SK-N-SH (cell line): ENCODE measurements at regions not wholly inside any gene's neighbourhood (a gene's known extent, or its start where the extent isn't known, plus 50 kb on each side); places are given as distances from the start of the nearest gene placed in this dataset.

Experiments
- CTCF ChIP-seq: fragments of 200-600 bp; sonication (generic); IDR thresholded peaks from 2 replicates; pipeline ENCODE4 v1.6.1; 2017; ENCODE audit warnings: antibody characterized with exemption, mild to moderate bottlenecking, moderate library complexity
- FOSL2 ChIP-seq: IDR thresholded peaks from 2 replicates; pipeline ENCODE4 v1.4.0; 2012; ENCODE audit warnings: low read depth, mild to moderate bottlenecking, moderate library complexity, borderline replicate concordance
- GABPA ChIP-seq: IDR thresholded peaks from 2 replicates; pipeline ENCODE4 v1.4.0; 2012; ENCODE audit warnings: low read depth, mild to moderate bottlenecking
- JUND ChIP-seq: IDR thresholded peaks from 2 replicates; pipeline ENCODE4 v1.4.0; 2012
- MEF2A ChIP-seq: IDR thresholded peaks from 2 replicates; pipeline ENCODE4 v1.4.0; 2012; ENCODE audit warnings: low read depth, borderline replicate concordance
- MXI1 ChIP-seq: IDR thresholded peaks from 2 replicates; pipeline ENCODE4 v1.6.1; 2012; ENCODE audit warnings: mild to moderate bottlenecking, low read depth, low read length, improper control_type of control experiment
- NRF1 ChIP-seq: IDR thresholded peaks from 2 replicates; pipeline ENCODE4 v1.6.1; 2012; ENCODE audit warnings: low read depth, mild to moderate bottlenecking, low read length
- PBX3 ChIP-seq: IDR thresholded peaks from 2 replicates; pipeline ENCODE4; 2012
- POLR2AphosphoS5 ChIP-seq: IDR thresholded peaks from 2 replicates; pipeline ENCODE4 v1.6.1; 2012; ENCODE audit warnings: low read depth, low read length
- SMC3 ChIP-seq: IDR thresholded peaks from 2 replicates; pipeline ENCODE4 v1.6.1; 2012; ENCODE audit warnings: low read depth, low read length, improper control_type of control experiment
- TCF12 ChIP-seq: IDR thresholded peaks from 2 replicates; pipeline ENCODE4 v1.4.0; 2012
- TEAD4 ChIP-seq: IDR thresholded peaks from 2 replicates; pipeline ENCODE4 v1.4.0; 2012; ENCODE audit warnings: mild to moderate bottlenecking, borderline replicate concordance; ENCODE audit not compliant: insufficient read depth
- USF2 ChIP-seq: fragments of 150-350 bp; IDR thresholded peaks from 2 replicates; pipeline ENCODE4 v1.6.1; 2017; ENCODE audit warnings: antibody characterized with exemption, low read length, low read depth, borderline replicate concordance
- YY1 ChIP-seq: IDR thresholded peaks from 2 replicates; pipeline ENCODE4 v1.4.0; 2012; ENCODE audit warnings: low read depth, mild to moderate bottlenecking

- TF ChIP-seq CTCF (peak; percentile 29), SMC3 (no peak), MXI1 (peak; percentile 31; the same call in 1 of the 2 replicates), GABPA (no peak), TCF12 (no peak), POLR2AphosphoS5 (no peak; the same call in 1 of the 2 replicates), YY1 (no peak), USF2 (no peak), NRF1 (no peak), MEF2A (no peak), PBX3 (no peak), JUND (no peak), FOSL2 (no peak), TEAD4 (no peak)
Measured at GRCh38 chr6:27806981-27807440, 105.2 kb downstream of the OR2B2 start.
